ENCODE measurements at regions not wholly inside any gene's neighbourhood (a gene's known extent, or its start where the extent isn't known, plus 50 kb on each side); places are given as distances from the start of the nearest gene placed in this dataset.
"Not testable (repeated sequence)": the region's sequence is repeated elsewhere in the genome, so short reads cannot be mapped to it uniquely, and the experiment has no call there.

DNA sequence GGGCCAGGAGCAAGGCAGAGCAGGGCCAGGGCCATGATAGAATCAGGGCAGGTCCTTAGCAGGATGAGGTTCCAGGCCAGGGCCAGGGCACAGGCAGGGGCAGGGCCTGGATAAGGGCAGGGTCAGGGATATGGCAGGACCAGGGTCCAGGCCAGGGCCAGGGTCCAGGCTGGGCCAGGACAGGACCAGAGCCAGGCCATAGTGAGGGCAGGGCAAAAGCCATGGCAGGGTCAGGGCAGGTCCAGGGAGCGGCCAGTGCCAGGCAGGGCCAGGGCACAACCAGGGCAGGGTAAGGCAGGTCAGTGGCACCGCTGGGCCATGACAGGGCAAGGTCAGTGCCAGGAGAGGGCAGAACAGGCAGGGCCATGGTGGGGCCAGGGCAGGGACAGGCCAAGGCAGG is 152.2 kb downstream of the LIPI start:
- no peak for FAIRE-seq

- FAIRE-seq, result not testable (repeated sequence)
Measured at GRCh38 chr21:14057841-14058481, 152.8 kb downstream of the LIPI start.

DNA sequence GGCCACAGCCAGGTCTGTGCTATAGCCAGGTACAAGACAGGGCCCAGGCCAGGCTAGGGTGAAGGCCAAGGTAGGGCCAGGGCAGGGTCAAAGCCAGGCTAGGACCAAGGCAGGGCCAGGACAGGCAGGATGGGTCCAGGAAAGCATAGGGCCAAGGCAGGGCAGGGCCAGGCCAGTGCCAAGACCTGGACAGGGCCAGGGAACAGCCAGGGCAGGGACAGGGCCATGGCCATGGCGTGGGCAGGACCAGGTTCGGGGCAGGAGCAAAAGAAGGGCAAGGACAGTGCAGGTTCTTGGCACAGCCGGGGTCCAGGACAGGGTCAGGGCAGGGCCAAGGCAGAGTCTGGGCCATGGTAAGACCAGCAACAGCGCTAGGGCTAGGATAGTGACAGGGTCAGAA is 153.4 kb downstream of the LIPI start:
- no peak for FAIRE-seq

GRCh38 chr21:14056771-14057191 is 154.0 kb downstream of the LIPI start:
- FAIRE-seq, result no peak

DNA sequence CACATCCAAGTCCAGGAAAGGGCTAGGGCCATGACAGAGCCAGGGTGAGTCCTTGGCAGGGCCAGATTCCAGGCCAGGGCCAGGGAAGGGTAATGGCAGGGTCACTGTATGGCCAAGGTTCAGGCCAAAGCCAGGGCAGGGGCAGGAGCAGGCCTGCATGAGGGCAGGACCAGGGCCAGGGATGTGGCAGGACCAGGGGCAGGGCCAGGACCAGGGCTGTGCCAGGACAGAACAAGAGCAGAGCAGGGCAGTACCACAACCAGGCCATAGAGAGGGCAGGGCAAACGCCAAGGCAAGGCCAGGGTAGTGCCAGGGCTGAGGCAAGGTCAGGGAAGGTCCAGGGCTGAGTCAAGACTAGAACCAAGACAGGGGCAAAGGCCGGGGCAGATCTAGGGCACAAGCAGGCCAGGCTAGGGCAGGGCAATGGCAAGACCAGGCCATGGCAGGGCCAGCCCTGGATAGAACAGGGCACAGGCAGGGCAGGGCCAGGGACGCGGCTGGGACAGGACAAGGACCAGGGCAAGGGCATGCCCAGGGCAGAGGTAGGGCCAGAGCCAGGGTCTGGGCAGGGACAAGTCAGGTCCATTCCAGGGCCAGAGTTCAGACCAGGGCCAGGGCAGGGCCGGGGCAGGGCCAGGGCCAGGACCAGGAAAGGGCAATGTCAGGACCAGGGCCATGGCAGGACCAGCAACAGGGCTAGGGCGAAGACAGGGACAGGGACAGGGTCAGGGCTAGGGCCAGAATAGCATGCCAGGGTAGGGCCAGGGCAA is 154.8 kb downstream of the LIPI start:
- FAIRE-seq, result not testable (repeated sequence)

GRCh38 chr21:14054682-14055081 is 156.1 kb downstream of the LIPI start:
- FAIRE-seq, result no peak

GRCh38 chr21:14050121-14050520 is 160.6 kb downstream of the LIPI start:
- no peak for FAIRE-seq

DNA sequence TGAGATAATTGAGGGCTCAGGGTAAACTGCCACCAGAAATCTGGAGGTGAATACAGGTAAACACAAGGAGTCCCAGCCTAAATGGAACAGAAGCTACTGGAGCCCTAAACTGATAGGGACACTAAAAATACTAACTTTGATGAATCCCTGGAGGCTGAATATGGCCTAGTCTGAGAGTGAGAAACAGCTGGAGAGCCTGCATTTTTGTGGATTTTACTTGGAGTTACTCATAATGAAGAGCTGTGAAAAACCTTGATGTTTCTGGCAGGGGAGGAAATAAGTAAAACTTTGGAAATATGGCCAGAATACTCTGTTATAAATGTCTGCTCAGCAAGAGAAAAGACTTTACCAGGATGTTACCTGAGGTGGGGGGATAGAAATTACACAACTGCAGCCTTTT is 164.4 kb downstream of the LIPI start:
- no peak for FAIRE-seq

DNA sequence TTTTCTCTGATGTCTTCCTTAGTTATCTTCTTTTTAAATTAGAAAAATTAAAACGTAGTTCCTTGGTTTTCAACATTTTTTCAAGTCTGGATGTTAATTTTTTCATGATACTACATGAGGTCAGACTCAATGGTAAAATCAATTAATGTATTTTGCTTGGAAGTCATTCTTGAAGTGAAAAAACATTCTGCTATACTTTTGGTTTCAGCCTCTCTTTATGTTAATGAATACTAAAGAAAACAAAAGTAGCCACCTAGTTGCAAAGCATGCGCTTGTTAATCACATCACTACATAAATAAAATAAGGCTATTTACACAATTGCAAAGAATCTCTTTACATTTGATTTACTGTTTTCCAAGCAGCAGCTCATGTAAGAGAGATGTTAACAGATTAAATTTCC is 170.4 kb downstream of the LIPI start:
- no peak for FAIRE-seq

DNA sequence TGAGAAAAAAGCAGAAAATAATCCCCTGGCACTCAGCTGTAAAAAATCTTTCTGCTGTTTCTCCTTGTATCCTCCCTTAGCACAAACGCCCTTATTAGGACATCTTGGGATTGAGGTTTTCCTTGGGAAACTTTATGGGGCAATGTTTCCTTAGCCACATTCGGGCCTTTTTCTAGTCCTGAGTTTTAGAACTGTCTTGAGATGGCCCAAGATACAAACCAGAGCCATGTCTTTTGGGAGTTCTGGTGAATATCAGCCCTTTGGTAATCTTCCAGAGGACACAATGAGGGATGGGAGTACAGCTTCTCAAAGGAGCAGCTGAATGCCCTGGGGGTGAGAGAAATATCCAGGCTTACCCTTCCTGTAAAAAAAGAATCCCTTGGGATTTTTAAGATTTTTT is 182.1 kb downstream of the LIPI start:
- FAIRE-seq, result not testable (repeated sequence)

DNA sequence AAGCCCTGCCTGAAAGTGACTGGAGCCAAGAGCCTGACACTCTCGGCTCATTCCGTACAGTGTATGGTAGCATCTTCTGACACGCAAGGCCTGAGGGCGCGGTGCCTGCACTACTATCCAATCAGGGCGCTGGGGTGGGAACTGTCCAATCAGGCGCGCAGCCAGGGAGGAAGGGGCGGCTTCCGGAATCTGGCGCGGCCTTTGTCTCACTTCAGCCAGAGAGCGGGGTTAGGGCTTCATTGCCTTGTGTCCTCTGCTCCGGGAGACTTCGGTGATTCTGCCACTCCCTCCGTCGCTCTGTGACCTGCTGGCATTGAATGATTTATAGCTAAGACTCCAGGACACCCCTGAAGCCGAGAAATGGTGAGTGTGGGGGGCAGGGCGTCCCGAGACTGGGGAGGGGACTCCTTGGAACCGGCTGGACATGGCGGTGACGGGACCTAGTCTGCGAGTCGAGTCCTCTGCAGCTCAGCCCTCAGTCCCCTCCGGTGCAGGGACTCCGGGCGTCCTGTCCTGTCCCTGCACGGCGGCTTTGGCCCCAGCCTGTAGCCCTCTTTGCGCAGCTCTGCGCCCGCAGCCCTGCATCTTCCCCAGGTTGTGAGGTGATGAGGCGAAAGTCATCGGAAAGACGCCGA is 183.4 kb downstream of the LIPI start:
- peak; percentile 93 for FAIRE-seq

- not testable (repeated sequence) for FAIRE-seq
Measured at GRCh38 chr21:14020108-14020507, 190.6 kb downstream of the LIPI start.

- FAIRE-seq, result not testable (repeated sequence)
Measured at GRCh38 chr21:14015841-14016240, 194.9 kb downstream of the LIPI start.

DNA sequence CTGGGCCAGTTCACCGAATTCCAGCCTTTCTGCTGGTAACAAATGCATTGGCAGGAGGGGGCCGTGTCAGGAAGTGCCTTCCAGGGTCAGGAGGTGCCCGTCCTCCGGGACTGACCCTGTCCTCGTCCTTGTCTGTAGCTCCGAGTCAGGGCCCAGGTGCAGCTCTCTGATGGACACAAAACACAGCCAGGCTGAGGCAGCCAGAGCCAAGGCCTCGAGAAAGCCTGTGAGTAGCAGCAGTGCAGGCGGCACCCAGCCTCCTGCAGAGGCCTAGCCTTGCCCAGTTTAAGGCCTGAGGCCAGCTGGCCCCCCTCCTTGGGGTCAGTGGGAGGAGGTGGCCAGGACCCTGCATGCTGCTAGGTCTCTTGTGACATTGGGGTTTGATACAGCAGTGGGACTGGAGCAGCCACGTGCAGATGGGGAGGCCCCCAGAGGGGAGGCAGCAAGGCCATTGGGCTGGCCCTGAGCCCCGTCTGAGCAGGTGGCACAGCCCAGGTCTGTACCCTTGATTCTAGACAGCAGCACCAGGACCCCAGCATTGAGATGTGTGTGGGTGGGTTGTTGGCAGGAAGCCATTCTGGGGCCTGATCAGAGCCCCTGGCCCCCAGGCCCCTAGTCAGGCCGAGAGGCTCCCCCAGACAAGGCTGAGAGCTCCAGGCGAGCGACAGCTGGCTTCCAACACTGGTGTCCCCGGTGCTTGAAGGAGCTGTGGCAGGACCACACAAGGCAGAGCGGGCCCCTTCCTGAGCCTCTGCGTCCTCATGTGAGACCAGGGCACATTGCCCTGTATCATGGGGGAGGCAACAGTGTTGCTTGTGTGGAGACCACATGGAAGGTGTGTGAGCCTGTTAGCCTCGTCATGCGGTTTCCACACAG is 196.9 kb downstream of the LIPI start:
- not testable (repeated sequence) for FAIRE-seq

GRCh38 chr21:14013056-14013603 is 197.6 kb downstream of the LIPI start:
- no peak for FAIRE-seq

DNA sequence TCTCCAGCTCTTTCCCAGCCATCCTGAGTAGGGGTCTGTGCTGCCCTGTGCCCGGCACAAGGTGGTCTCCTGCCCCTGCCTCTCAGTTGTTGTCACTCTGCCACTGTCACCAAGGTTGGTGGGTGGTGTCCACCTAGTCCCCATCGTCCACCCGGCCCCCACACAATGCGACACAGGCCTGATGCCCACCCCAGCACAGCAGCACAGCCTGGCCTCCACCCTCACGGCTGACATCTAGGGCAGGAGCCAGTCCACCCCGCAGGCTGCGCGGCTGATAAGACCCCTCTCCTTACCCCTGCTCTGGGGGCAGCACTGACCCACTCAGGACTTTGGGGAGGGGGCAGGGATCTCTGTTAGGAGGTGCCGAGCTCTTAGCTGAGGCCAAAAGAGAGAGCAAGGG is 198.3 kb downstream of the LIPI start:
- no peak for FAIRE-seq

GRCh38 chr21:14011751-14012150 is 199.0 kb downstream of the LIPI start:
- FAIRE-seq, result not testable (repeated sequence)

DNA sequence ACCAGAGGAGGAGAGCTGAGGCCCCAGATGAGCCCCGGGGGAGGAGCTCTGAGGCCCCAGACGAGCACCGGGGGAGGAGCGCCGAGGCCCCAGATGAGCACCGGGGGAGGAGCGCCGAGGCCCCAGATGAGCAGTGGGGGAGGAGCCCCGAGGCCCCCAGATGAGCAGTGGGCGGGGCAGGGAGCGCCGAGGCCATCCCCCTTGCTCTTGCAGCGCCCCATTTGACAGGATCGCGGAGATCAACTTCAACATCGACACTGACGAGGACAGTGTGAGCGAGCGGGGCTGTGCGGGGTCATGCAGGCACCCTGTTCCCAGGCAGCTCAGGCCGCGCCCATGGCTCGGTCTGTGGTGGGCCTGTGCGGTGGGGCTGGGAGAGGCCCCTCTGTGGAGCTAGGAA is 199.6 kb downstream of the LIPI start:
- not testable (repeated sequence) for FAIRE-seq

DNA sequence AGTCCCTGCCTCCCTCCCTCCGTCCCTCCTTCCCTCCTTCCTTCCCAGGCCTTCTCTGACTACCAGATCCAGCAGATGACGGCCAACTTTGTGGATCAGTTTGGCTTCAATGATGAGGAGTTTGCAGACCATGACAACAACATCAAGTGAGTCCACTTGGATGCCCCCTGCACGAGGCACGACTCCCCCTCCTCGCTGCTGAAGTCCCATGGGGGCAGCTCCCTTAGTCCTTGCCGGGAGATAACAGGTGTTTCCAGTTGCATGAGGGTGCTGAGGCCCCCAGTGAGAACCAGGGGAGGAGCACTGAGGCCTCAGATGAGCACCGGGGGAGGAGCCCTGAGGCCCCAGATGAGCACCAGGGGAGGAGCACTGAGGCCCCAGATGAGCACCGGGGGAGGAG is 200.0 kb downstream of the LIPI start:
- no peak for FAIRE-seq

DNA sequence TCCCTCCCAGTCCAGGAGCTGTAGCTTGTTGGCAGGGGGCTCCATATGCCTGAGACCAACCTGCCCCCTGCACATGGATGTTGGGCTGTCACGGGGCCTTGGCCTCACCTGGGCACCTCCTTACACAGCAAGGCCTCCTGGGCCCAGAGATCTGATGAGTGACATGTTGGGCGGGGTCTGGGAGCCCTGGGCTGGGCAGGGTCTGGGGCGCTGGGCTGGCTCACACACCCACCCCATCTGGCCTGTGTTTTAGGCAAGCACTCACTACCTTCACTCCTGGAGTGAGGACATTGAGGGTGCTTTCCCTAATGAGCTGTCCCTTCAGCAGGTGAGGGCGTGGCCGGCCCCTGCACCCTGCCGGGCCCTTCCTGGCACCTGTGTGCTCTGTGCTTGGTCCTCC is 200.8 kb downstream of the LIPI start:
- not testable (repeated sequence) for FAIRE-seq

GRCh38 chr21:14009238-14009981 is 201.3 kb downstream of the LIPI start:
- not testable (repeated sequence) for FAIRE-seq

DNA sequence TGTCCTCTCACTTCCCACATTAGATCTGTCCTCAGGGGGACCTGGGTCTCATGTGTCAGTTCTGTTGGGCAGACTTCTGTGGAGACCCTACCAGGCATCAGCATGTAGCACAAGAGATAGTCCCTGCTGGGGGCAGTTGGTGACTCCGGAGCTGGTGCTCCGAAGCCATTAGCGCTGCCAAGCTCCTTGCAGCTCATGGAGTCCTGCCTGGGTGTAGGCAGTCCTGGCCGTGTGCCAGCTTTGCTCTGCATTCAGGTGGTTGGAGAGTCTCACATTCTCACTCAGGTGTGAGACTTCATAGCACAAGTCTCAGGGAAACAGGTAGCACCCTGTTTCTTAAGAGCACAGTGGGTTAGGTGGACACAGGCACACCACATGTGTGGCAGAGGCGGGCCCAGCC is 202.3 kb downstream of the LIPI start:
- not testable (repeated sequence) for FAIRE-seq
